HEK293T (cell line): ENCODE measurements at regions not wholly inside any gene's neighbourhood (a gene's known extent, or its start where the extent isn't known, plus 50 kb on each side); places are given as distances from the start of the nearest gene placed in this dataset.

ENCODE experiments used
- CTCF ChIA-PET: fragments of 350-600 bp; formaldehyde crosslinking; extraction: SDS; loops from one replicate; lab custom pipeline; 2021; ENCODE audit warnings: antibody characterized with exemption, inconsistent platforms; lab: Yijun Ruan, JAX
- POLR2A ChIA-PET: fragments of 350-600 bp; formaldehyde crosslinking; extraction: SDS; loops from one replicate; lab custom pipeline; 2020; ENCODE audit warnings: antibody characterized with exemption, inconsistent platforms; lab: Yijun Ruan, JAX
- DNase-seq: peaks from one replicate; pipeline ENCODE4 v3.0.0; 2012; ENCODE audit warnings: mixed read lengths; ENCODE audit errors: extremely low spot score
- ARNT ChIP-seq: fragments of 450-650 bp; IDR thresholded peaks from 2 replicates; pipeline ENCODE4 v1.6.1; 2017; ENCODE audit warnings: mild to moderate bottlenecking
- BHLHE40 ChIP-seq: fragments of 450-650 bp; IDR thresholded peaks from 2 replicates; pipeline ENCODE4 v1.6.1; 2016; ENCODE audit warnings: mild to moderate bottlenecking, moderate library complexity, borderline replicate concordance
- CTBP1 ChIP-seq: fragments of 450-650 bp; IDR thresholded peaks from 2 replicates; pipeline ENCODE4 v1.6.1; 2016; ENCODE audit warnings: borderline replicate concordance
- ELF4 ChIP-seq: fragments of 450-650 bp; IDR thresholded peaks from 2 replicates; pipeline ENCODE4 v1.6.1; 2017; ENCODE audit warnings: antibody characterized with exemption
- FOXA1 ChIP-seq: fragments of 450-650 bp; IDR thresholded peaks from 2 replicates; pipeline ENCODE4 v1.6.1; 2016; ENCODE audit warnings: mild to moderate bottlenecking
- FOXK2 ChIP-seq: fragments of 450-650 bp; IDR thresholded peaks from 2 replicates; pipeline ENCODE4 v1.6.1; 2016; ENCODE audit warnings: mild to moderate bottlenecking
- FOXM1 ChIP-seq: fragments of 450-650 bp; IDR thresholded peaks from 2 replicates; pipeline ENCODE4 v1.6.1; 2017; ENCODE audit warnings: mild to moderate bottlenecking, borderline replicate concordance
- HDGF ChIP-seq: fragments of 450-650 bp; IDR thresholded peaks from 2 replicates; pipeline ENCODE4 v1.6.1; 2017; ENCODE audit warnings: antibody characterized with exemption, borderline replicate concordance
- L3MBTL2 ChIP-seq: fragments of 450-650 bp; conservative IDR thresholded peaks from 2 replicates; pipeline ENCODE4 v1.6.1; 2016; ENCODE audit warnings: mild to moderate bottlenecking
- LEF1 ChIP-seq: fragments of 450-650 bp; IDR thresholded peaks from 2 replicates; pipeline ENCODE4 v1.6.1; 2017; ENCODE audit warnings: mild to moderate bottlenecking, borderline replicate concordance
- NFRKB ChIP-seq: fragments of 450-650 bp; IDR thresholded peaks from 2 replicates; pipeline ENCODE4 v1.6.1; 2016; ENCODE audit warnings: mild to moderate bottlenecking, moderate library complexity
- PKNOX1 ChIP-seq: fragments of 450-650 bp; IDR thresholded peaks from 2 replicates; pipeline ENCODE4 v1.6.1; 2016
- SP1 ChIP-seq: fragments of 450-650 bp; IDR thresholded peaks from 2 replicates; pipeline ENCODE4 v1.6.1; 2017
- SUZ12 ChIP-seq: fragments of 450-650 bp; IDR thresholded peaks from 2 replicates; pipeline ENCODE4 v1.6.1; 2016; ENCODE audit warnings: mild to moderate bottlenecking
- TARDBP ChIP-seq: fragments of 450-650 bp; IDR thresholded peaks from 2 replicates; pipeline ENCODE4 v1.6.1; 2016
- ZNF384 ChIP-seq: fragments of 450-650 bp; IDR thresholded peaks from 2 replicates; pipeline ENCODE4 v1.6.1; 2016

- ChIA-PET POLR2A (no interaction called here), CTCF (no interaction called here)
- DNase-seq, result no peak
- TF ChIP-seq TARDBP (no peak), LEF1 (no peak), NFRKB (no peak), FOXK2 (no peak), SUZ12 (no peak), ARNT (no peak), CTBP1 (no peak), BHLHE40 (no peak), HDGF (no peak), L3MBTL2 (no peak)
Observed at GRCh38 chr1:216804111-216804510, 80.9 kb upstream of the ESRRG start.

- TF ChIP-seq TARDBP, result no peak
- TF ChIP-seq CTBP1, result no peak
- TF ChIP-seq FOXA1, result no peak
- no peak for TF ChIP-seq ELF4
- TF ChIP-seq L3MBTL2, result no peak
- TF ChIP-seq ZNF384, result no peak
- TF ChIP-seq FOXM1, result no peak
- TF ChIP-seq HDGF, result no peak
- POLR2A ChIA-PET, result no interaction called here
- DNase-seq, result no peak
- CTCF ChIA-PET, result no interaction called here
Observed at GRCh38 chr1:216794586-216794985, 71.4 kb upstream of the ESRRG start.

GRCh38 chr1:216793973-216794372 is 70.7 kb upstream of the ESRRG start:
- no peak for DNase-seq
- TF ChIP-seq SUZ12 (no peak), HDGF (no peak), SP1 (no peak), FOXK2 (no peak), PKNOX1 (no peak), BHLHE40 (no peak), ZNF384 (no peak), TARDBP (no peak), LEF1 (no peak), FOXA1 (no peak), NFRKB (no peak), CTBP1 (no peak), ARNT (no peak), ELF4 (no peak)
- CTCF ChIA-PET, result no interaction called here
- POLR2A ChIA-PET, result no interaction called here

- DNase-seq, result no peak
- ChIA-PET POLR2A (no interaction called here), CTCF (no interaction called here)
- TF ChIP-seq FOXM1, result no peak
- TF ChIP-seq ARNT, result no peak
- no peak for TF ChIP-seq FOXA1
- no peak for TF ChIP-seq ZNF384
- TF ChIP-seq ELF4, result no peak
- no peak for TF ChIP-seq TARDBP
- TF ChIP-seq NFRKB, result no peak
Observed at GRCh38 chr1:216793303-216793702, 70.1 kb upstream of the ESRRG start.

- POLR2A ChIA-PET, result no interaction called here
- CTCF ChIA-PET, result no interaction called here
- DNase-seq, result no peak
- no peak for TF ChIP-seq SP1
- TF ChIP-seq ARNT, result no peak
- TF ChIP-seq SUZ12, result no peak
- no peak for TF ChIP-seq FOXA1
- no peak for TF ChIP-seq TARDBP
- TF ChIP-seq FOXK2, result no peak
- no peak for TF ChIP-seq BHLHE40
- no peak for TF ChIP-seq NFRKB
- TF ChIP-seq HDGF, result no peak
- TF ChIP-seq ELF4, result no peak
- TF ChIP-seq FOXM1, result no peak
Observed at GRCh38 chr1:216788671-216789070, 65.4 kb upstream of the ESRRG start.

- CTCF ChIA-PET, result no interaction called here
Observed at GRCh38 chr1:216785737-216786136, 62.5 kb upstream of the ESRRG start.

GRCh38 chr1:216785221-216785620 is 62.0 kb upstream of the ESRRG start:
- ChIA-PET POLR2A (no interaction called here), CTCF (no interaction called here)
- no peak for DNase-seq
- TF ChIP-seq ARNT (no peak), CTBP1 (no peak), TARDBP (no peak)

More at GRCh38 chr1:216785737-216786136, 62.5 kb upstream of the ESRRG start:
- TF ChIP-seq L3MBTL2 (no peak), LEF1 (no peak), FOXM1 (no peak), BHLHE40 (no peak), NFRKB (no peak), HDGF (no peak)
- POLR2A ChIA-PET, result no interaction called here
- no peak for DNase-seq

GRCh38 chr1:216779686-216780085 is 56.5 kb upstream of the ESRRG start:
- no peak for DNase-seq
- ChIA-PET POLR2A (no interaction called here), CTCF (no interaction called here)
- TF ChIP-seq ELF4 (no peak), TARDBP (no peak), L3MBTL2 (no peak), SP1 (no peak), FOXK2 (no peak), FOXM1 (no peak), PKNOX1 (no peak)
